Endothelial cell of umbilical vein (primary cell): ENCODE measurements at regions not wholly inside any gene's neighbourhood (a gene's known extent, or its start where the extent isn't known, plus 50 kb on each side); places are given as distances from the start of the nearest gene placed in this dataset.

ENCODE experiments used
- BruUV-seq: library from RNA; stranded (reverse); fragments of 400-500 nt; replicated peaks from 2 replicates; lab custom pipeline; 2021; lab: Mats Ljungman, UMichigan
- CTCF ChIA-PET: fragments of 300-600, 350-600 bp; sonication (Branson Sonifier 250); formaldehyde crosslinking; loops from one replicate; lab custom pipeline; 2021; ENCODE audit warnings: antibody characterized with exemption, inconsistent platforms; lab: Charles Lee
- POLR2A ChIA-PET: fragments of 300-600, 350-600 bp; sonication (Branson Sonifier 250); formaldehyde crosslinking; loops from one replicate; lab custom pipeline; 2021; ENCODE audit warnings: antibody characterized with exemption, inconsistent platforms; lab: Charles Lee
- DNase-seq: peaks from one replicate; pipeline ENCODE4 v3.0.0-alpha.2; 2011; ENCODE audit warnings: low read depth, low spot score
- FAIRE-seq: peaks from 2 replicates; lab custom pipeline; 2011; peaks lifted over from hg19 to GRCh38; lab: Jason Lieb, UNC
- H2AFZ ChIP-seq: 2 replicates; pipeline ENCODE4 v1.6.0; 2012; ENCODE audit warnings: low read depth, low read length, control low read depth, inconsistent platforms
- H3K27ac ChIP-seq: 2 replicates; pipeline ENCODE4 v1.5.1; 2011; ENCODE audit warnings: low read depth, mild to moderate bottlenecking, control low read depth, low read length, moderate library complexity; ENCODE audit not compliant: insufficient read depth
- H3K27me3 ChIP-seq, 2 experiments: 2 replicates each; pipeline versions ENCODE4 v1.6.0 to v1.6.1; 2011; ENCODE audit warnings: low read length in 2 of 2, mixed read lengths in 1 of 2; ENCODE audit not compliant: control insufficient read depth in 2 of 2, insufficient read depth in 2 of 2
- H3K36me3 ChIP-seq, 2 experiments: 2 replicates in 1 of 2; 3 replicates in 1 of 2; pipeline ENCODE4 v1.5.1; 2011; ENCODE audit warnings: low read length in 2 of 2, mild to moderate bottlenecking in 1 of 2, moderate library complexity in 1 of 2; ENCODE audit not compliant: control insufficient read depth in 2 of 2, insufficient read depth in 2 of 2; ENCODE audit errors: extremely low read depth in 1 of 2
- H3K4me1 ChIP-seq: 3 replicates; pipeline ENCODE4 v1.5.1; 2011; ENCODE audit warnings: mild to moderate bottlenecking, low read length; ENCODE audit not compliant: control insufficient read depth, insufficient read depth; ENCODE audit errors: extremely low read depth
- H3K4me2 ChIP-seq: 2 replicates; pipeline ENCODE4 v1.6.1; 2011; ENCODE audit warnings: low read length, control low read depth, mixed read lengths; ENCODE audit not compliant: insufficient read depth
- H3K4me3 ChIP-seq, 3 experiments: fragments of 200-600 bp in 1 of 3; sonication (generic), shearing (Covaris generic) in 1 of 3; replicated peaks in 1 of 3; 2 replicates each; pipeline ENCODE4 v1.5.1; 2011 to 2016; ENCODE audit warnings: control low read depth in 3 of 3, low read length in 3 of 3, mild to moderate bottlenecking in 2 of 3, inconsistent platforms in 1 of 3, low read depth in 1 of 3, moderate library complexity in 1 of 3; ENCODE audit not compliant: insufficient read depth in 1 of 3
- H3K79me2 ChIP-seq: 2 replicates; pipeline ENCODE4 v1.6.0; 2012; ENCODE audit warnings: low read length, inconsistent platforms; ENCODE audit not compliant: control insufficient read depth, insufficient read depth
- H3K9ac ChIP-seq: replicated peaks from 2 replicates; pipeline ENCODE3; 2011; ENCODE audit warnings: low read length, control low read depth; ENCODE audit not compliant: insufficient read depth; ENCODE audit errors: extremely low read depth
- H3K9me1 ChIP-seq: replicated peaks from 3 replicates; pipeline ENCODE4 v1.6.0; 2011; ENCODE audit warnings: mild to moderate bottlenecking, low read length; ENCODE audit not compliant: control insufficient read depth, insufficient read depth; ENCODE audit errors: extremely low read depth
- H3K9me3 ChIP-seq: replicated peaks from 2 replicates; pipeline ENCODE4 v1.5.1; 2012; ENCODE audit warnings: low read length, inconsistent platforms; ENCODE audit not compliant: control insufficient read depth, insufficient read depth
- H4K20me1 ChIP-seq: replicated peaks from 2 replicates; pipeline ENCODE3; 2011; ENCODE audit warnings: mild to moderate bottlenecking, low read length; ENCODE audit not compliant: control insufficient read depth, insufficient read depth; ENCODE audit errors: extremely low read depth
- EZH2 ChIP-seq: IDR thresholded peaks from 2 replicates; pipeline ENCODE4 v1.6.1; 2012; ENCODE audit warnings: borderline replicate concordance, low read depth, mild to moderate bottlenecking, moderate library complexity, low read length, inconsistent platforms; ENCODE audit not compliant: severe bottlenecking
- FOS ChIP-seq: IDR thresholded peaks from 2 replicates; pipeline ENCODE4 v1.6.1; 2011; ENCODE audit warnings: mild to moderate bottlenecking, low read length, moderate library complexity, borderline replicate concordance; ENCODE audit not compliant: insufficient read depth
- GATA2 ChIP-seq: IDR thresholded peaks from 2 replicates; pipeline ENCODE4 v1.7.0; 2011; ENCODE audit warnings: low read depth, mild to moderate bottlenecking, moderate library complexity, mixed read lengths, low read length; ENCODE audit not compliant: insufficient read length, insufficient read depth
- JUN ChIP-seq: IDR thresholded peaks from 2 replicates; pipeline ENCODE4 v1.6.1; 2011; ENCODE audit warnings: borderline replicate concordance, low read depth; ENCODE audit not compliant: insufficient read length, insufficient read depth
- MYC ChIP-seq: IDR thresholded peaks from one replicate; pipeline ENCODE4 v1.6.1; 2011; ENCODE audit warnings: mild to moderate bottlenecking, low read depth, low read length
- POLR2A ChIP-seq: IDR thresholded peaks from 2 replicates; pipeline ENCODE4 v1.6.1; 2012; ENCODE audit warnings: low read depth, mild to moderate bottlenecking, control low read depth, low read length
- POLR2AphosphoS5 ChIP-seq: IDR thresholded peaks from 2 replicates; pipeline ENCODE4 v1.6.1; 2012; ENCODE audit warnings: low read depth, mild to moderate bottlenecking, control low read depth, low read length, moderate library complexity; ENCODE audit not compliant: insufficient read depth
- dilution Hi-C: fragments of 300-500 bp; cut with MboI; formaldehyde crosslinking; loops from one replicate; pipeline ENCODE4 v1.15.0; 2019; ENCODE audit warnings: low sequenced_read_pairs; ENCODE audit not compliant: extremely low pct_ligation_motif_present
- intact Hi-C: fragments of 100-400 bp; cut with micrococcal nuclease; formaldehyde crosslinking; loops from one replicate; pipeline ENCODE4 v1.10.0; 2022
- TF ChIP-seq, protein P1 (sequence below), 2 donors: IDR thresholded peaks; 1 replicate in 1 of 2; 2 replicates in 1 of 2; pipeline ENCODE4 v1.5.1; 2011; ENCODE audit warnings: low read length in 2 of 2, mild to moderate bottlenecking in 2 of 2, moderate library complexity in 2 of 2, control low read depth in 1 of 2, inconsistent platforms in 1 of 2, low read depth in 1 of 2; ENCODE audit not compliant: insufficient read depth in 1 of 2; ENCODE audit errors: extremely low read depth in 1 of 2
- TF ChIP-seq, protein P2 (sequence below): IDR thresholded peaks from 2 replicates; pipeline ENCODE4 v1.6.1; 2011; ENCODE audit not compliant: insufficient read depth, insufficient read length

- FAIRE-seq: no peak
- DNase-seq: no peak
- peaks cover 6 to 12% of the 10 kb centered on the region in 2 experiments for H3K27me3 ChIP-seq
- no peaks in the 10 kb centered on the region for H3K9me3 ChIP-seq
- H3K4me1 ChIP-seq: no peaks in the 10 kb centered on the region
- H3K4me2 ChIP-seq: no peak overlapping the region
- BruUV-seq: no TSS peak
- H3K79me2 ChIP-seq: no peaks in the 10 kb centered on the region
- POLR2A ChIA-PET: no interaction called here
- no peak overlapping the region for H3K27ac ChIP-seq
- H3K9me1 ChIP-seq: no peaks in the 10 kb centered on the region
- no peaks in the 10 kb centered on the region for H3K36me3 ChIP-seq
- no peak overlapping the region for H3K4me3 ChIP-seq
- dilution Hi-C loops: no loop called here
- H2AFZ ChIP-seq: no peak overlapping the region
- intact Hi-C loops: no loop called here
- CTCF ChIA-PET: interaction anchor here (0.7 to 2.4 kb wide), 3 partner anchors 11 to 468 kb away, joined by 3 to 12 read pairs (median 5); no protein-coding TSS in a partner anchor
- no peak overlapping the region for H3K9ac ChIP-seq
- TF ChIP-seq FOS (no peak), JUN (no peak), POLR2AphosphoS5 (no peak), EZH2 (no peak), MYC (no peak), POLR2A (no peak), GATA2 (no peak)
- TF ChIP-seq, protein P1, sequence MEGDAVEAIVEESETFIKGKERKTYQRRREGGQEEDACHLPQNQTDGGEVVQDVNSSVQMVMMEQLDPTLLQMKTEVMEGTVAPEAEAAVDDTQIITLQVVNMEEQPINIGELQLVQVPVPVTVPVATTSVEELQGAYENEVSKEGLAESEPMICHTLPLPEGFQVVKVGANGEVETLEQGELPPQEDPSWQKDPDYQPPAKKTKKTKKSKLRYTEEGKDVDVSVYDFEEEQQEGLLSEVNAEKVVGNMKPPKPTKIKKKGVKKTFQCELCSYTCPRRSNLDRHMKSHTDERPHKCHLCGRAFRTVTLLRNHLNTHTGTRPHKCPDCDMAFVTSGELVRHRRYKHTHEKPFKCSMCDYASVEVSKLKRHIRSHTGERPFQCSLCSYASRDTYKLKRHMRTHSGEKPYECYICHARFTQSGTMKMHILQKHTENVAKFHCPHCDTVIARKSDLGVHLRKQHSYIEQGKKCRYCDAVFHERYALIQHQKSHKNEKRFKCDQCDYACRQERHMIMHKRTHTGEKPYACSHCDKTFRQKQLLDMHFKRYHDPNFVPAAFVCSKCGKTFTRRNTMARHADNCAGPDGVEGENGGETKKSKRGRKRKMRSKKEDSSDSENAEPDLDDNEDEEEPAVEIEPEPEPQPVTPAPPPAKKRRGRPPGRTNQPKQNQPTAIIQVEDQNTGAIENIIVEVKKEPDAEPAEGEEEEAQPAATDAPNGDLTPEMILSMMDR (IDR thresholded peaks at IDR 0.05; ENCODE audit: extremely low read depth in 1 of 2, insufficient read depth in 1 of 2, low read depth in 1 of 2, low read length in 2 of 2): no peak
- TF ChIP-seq, protein P2, sequence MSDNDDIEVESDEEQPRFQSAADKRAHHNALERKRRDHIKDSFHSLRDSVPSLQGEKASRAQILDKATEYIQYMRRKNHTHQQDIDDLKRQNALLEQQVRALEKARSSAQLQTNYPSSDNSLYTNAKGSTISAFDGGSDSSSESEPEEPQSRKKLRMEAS: no peak
- no peaks in the 10 kb centered on the region for H4K20me1 ChIP-seq
Observed at GRCh38 chr2:62446491-62446890, 59.5 kb downstream of the TMEM17 start.
